NCI-H1930 (cell line): ENCODE measurements at regions not wholly inside any gene's neighbourhood (a gene's known extent, or its start where the extent isn't known, plus 50 kb on each side); places are given as distances from the start of the nearest gene placed in this dataset.

ENCODE experiments used
- DNase-seq, 2 experiments: peaks; one replicate each; lab custom pipeline; 2025; lab: John Stamatoyannopoulos, UW

- DNase-seq = no peak
Observed at GRCh38 chr10:53749439-53749838, 976.9 kb upstream of the MBL2 start.

- DNase-seq = no peak
Observed at GRCh38 chr10:53748319-53748718, 975.7 kb upstream of the MBL2 start.

- no peak for DNase-seq
Observed at GRCh38 chr10:53744746-53745145, 972.2 kb upstream of the MBL2 start.

- DNase-seq = no peak
Observed at GRCh38 chr10:53744176-53744575, 971.6 kb upstream of the MBL2 start.

- DNase-seq = no peak
Observed at GRCh38 chr10:53737132-53737531, 964.5 kb upstream of the MBL2 start.

- no peak for DNase-seq
Observed at GRCh38 chr10:53726921-53727320, 954.3 kb upstream of the MBL2 start.

- no peak for DNase-seq
Observed at GRCh38 chr10:53724581-53724980, 952.0 kb upstream of the MBL2 start.

- no peak for DNase-seq
Observed at GRCh38 chr10:53719658-53720057, 947.1 kb upstream of the MBL2 start.

GRCh38 chr10:53716156-53716555 lies 943.6 kb upstream of the MBL2 start:
- DNase-seq = no peak

- DNase-seq = no peak
Observed at GRCh38 chr10:53713431-53713830, 940.8 kb upstream of the MBL2 start.

- DNase-seq = no peak
Observed at GRCh38 chr10:53702489-53702888, 929.9 kb upstream of the MBL2 start.

GRCh38 chr10:53701213-53701612 lies 928.6 kb upstream of the MBL2 start:
- no peak for DNase-seq

GRCh38 chr10:53700278-53700677 lies 927.7 kb upstream of the MBL2 start:
- DNase-seq = no peak

GRCh38 chr10:53699684-53700083 lies 927.1 kb upstream of the MBL2 start:
- no peak for DNase-seq

- no peak for DNase-seq
Observed at GRCh38 chr10:53699231-53699630, 926.6 kb upstream of the MBL2 start.

- DNase-seq = no peak
Observed at GRCh38 chr10:53697038-53697437, 924.5 kb upstream of the MBL2 start.

GRCh38 chr10:53690524-53691240 lies 918.1 kb upstream of the MBL2 start:
- no peak for DNase-seq

- DNase-seq = no peak
Observed at GRCh38 chr10:53687800-53688199, 915.2 kb upstream of the MBL2 start.

- DNase-seq = no peak
Observed at GRCh38 chr10:53682885-53683284, 910.3 kb upstream of the MBL2 start.

- no peak for DNase-seq
Observed at GRCh38 chr10:53682458-53682857, 909.9 kb upstream of the MBL2 start.

- no peak for DNase-seq
Observed at GRCh38 chr10:53679666-53680065, 907.1 kb upstream of the MBL2 start.

- DNase-seq = no peak
Observed at GRCh38 chr10:53675177-53675576, 902.6 kb upstream of the MBL2 start.

- DNase-seq = no peak
Observed at GRCh38 chr10:53667063-53667462, 894.5 kb upstream of the MBL2 start.

- no peak for DNase-seq
Observed at GRCh38 chr10:53664282-53665019, 891.9 kb upstream of the MBL2 start.
